Esophagus muscularis mucosa (tissue), 3 donors: ENCODE measurements at regions not wholly inside any gene's neighbourhood (a gene's known extent, or its start where the extent isn't known, plus 50 kb on each side); places are given as distances from the start of the nearest gene placed in this dataset.

Source experiments
- POLR2AphosphoS5 ChIP-seq, 2 donors: sonication (generic); formaldehyde crosslinking; IDR thresholded peaks; one replicate each; pipeline ENCODE4 v1.6.1; 2017; ENCODE audit warnings: antibody characterized with exemption in 2 of 2
- TF ChIP-seq, protein P1 (sequence below), 3 experiments: fragments of 200-600 bp in 2 of 3; fragments of 450-650 bp in 1 of 3; sonication (generic) in 2 of 3; IDR thresholded peaks; one replicate each; pipeline ENCODE4 v1.5.1; 2017 to 2019; ENCODE audit warnings: antibody characterized with exemption in 3 of 3, mild to moderate bottlenecking in 2 of 3, moderate library complexity in 1 of 3

DNA sequence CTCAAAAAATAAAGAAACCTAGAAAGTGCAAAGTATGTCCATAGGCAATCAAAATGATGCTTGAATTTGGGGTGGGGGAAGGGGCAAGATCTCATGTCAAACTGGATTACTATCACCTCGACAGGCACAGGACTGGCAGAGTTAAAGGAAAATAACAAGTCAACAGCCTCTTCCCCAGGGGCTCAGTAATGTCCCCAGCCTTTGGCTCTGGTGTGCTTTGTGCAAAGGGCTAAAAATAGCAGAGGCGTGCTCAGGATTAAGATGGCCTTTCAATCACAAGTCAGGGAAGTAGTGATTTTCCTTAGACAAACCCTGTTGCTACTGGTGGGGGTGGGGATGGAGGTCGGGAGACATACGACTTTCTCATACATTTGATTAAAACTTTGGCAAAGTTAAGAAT lies 63.5 kb upstream of the OLIG2 start:
- TF ChIP-seq, protein P1, sequence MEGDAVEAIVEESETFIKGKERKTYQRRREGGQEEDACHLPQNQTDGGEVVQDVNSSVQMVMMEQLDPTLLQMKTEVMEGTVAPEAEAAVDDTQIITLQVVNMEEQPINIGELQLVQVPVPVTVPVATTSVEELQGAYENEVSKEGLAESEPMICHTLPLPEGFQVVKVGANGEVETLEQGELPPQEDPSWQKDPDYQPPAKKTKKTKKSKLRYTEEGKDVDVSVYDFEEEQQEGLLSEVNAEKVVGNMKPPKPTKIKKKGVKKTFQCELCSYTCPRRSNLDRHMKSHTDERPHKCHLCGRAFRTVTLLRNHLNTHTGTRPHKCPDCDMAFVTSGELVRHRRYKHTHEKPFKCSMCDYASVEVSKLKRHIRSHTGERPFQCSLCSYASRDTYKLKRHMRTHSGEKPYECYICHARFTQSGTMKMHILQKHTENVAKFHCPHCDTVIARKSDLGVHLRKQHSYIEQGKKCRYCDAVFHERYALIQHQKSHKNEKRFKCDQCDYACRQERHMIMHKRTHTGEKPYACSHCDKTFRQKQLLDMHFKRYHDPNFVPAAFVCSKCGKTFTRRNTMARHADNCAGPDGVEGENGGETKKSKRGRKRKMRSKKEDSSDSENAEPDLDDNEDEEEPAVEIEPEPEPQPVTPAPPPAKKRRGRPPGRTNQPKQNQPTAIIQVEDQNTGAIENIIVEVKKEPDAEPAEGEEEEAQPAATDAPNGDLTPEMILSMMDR (IDR thresholded peaks at IDR 0.05), result no peak
- no peak for TF ChIP-seq POLR2AphosphoS5 (IDR thresholded peaks at IDR 0.05)
